ENCODE measurements at regions not wholly inside any gene's neighbourhood (a gene's known extent, or its start where the extent isn't known, plus 50 kb on each side); places are given as distances from the start of the nearest gene placed in this dataset.

DNA sequence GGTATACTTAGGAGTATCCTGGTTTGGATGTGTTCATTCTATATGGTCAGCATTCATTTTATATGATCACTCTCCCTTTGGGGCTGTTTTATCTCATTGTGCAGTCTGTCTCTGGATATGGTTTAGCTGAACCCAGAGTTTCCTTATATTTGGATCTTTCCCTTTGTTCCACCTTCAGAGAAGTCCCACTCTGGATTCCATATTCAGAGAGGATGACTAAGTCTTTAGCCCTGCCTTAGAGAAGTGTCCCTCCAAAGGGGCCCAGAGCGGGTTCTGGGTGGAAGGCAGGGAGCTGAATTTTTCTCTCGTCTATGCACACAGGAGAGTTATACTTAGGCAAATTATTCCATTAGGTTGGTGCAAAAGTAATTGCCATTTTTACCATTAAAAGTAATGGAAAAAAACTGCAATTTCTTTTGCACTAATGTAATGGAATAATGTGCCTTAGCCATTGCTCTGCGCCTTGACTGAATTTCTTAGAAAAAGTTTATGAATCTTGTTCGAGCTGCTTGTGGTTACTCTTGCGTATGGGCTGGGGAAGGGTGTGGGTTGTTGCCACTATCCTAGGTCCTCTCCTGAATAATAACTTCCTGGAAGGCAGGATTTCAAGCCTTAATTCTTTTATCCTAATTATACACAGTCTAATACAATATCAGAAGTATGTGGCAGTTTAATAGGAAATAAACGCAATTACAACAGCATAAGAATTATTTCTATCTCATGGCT lies 74.2 kb upstream of the MTPN start:
- no peak for TF ChIP-seq SP1 (IDR thresholded peaks at IDR 0.05)
- TF ChIP-seq SUZ12 (IDR thresholded peaks at IDR 0.05), result no peak
- TF ChIP-seq FOXK2 (IDR thresholded peaks at IDR 0.05), result no peak
- no peak for TF ChIP-seq LEF1 (IDR thresholded peaks at IDR 0.05; ENCODE audit: borderline replicate concordance)
- no peak for TF ChIP-seq ELF4 (IDR thresholded peaks at IDR 0.05)
- TF ChIP-seq ZNF384 (IDR thresholded peaks at IDR 0.05), result no peak
- TF ChIP-seq HDGF (IDR thresholded peaks at IDR 0.05; ENCODE audit: borderline replicate concordance), result no peak
- TF ChIP-seq, protein P1, sequence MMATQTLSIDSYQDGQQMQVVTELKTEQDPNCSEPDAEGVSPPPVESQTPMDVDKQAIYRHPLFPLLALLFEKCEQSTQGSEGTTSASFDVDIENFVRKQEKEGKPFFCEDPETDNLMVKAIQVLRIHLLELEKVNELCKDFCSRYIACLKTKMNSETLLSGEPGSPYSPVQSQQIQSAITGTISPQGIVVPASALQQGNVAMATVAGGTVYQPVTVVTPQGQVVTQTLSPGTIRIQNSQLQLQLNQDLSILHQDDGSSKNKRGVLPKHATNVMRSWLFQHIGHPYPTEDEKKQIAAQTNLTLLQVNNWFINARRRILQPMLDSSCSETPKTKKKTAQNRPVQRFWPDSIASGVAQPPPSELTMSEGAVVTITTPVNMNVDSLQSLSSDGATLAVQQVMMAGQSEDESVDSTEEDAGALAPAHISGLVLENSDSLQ (IDR thresholded peaks at IDR 0.05), result no peak
- no peak for TF ChIP-seq FOXM1 (IDR thresholded peaks at IDR 0.05; ENCODE audit: borderline replicate concordance)
- no peak for TF ChIP-seq CTBP1 (IDR thresholded peaks at IDR 0.05; ENCODE audit: borderline replicate concordance)
- TF ChIP-seq TARDBP (IDR thresholded peaks at IDR 0.05), result no peak

Data from HEK293T (cell line).